Renal pelvis (tissue), 1 donor: ENCODE measurements at regions not wholly inside any gene's neighbourhood (a gene's known extent, or its start where the extent isn't known, plus 50 kb on each side); places are given as distances from the start of the nearest gene placed in this dataset.

ENCODE experiments used
- DNase-seq: peaks from one replicate; pipeline ENCODE4 v3.0.0-alpha.2; 2013

GRCh38 chr13:99893567-99893966, 78.0 kb downstream of the ZIC5 start:
- DNase-seq: no peak

- no peak for DNase-seq
Observed at GRCh38 chr13:99892866-99893504, 78.6 kb downstream of the ZIC5 start.

GRCh38 chr13:99892196-99892613, 79.4 kb downstream of the ZIC5 start:
- no peak for DNase-seq

- no peak for DNase-seq
Observed at GRCh38 chr13:99886706-99887105, 84.9 kb downstream of the ZIC5 start.

GRCh38 chr13:99884913-99885312, 86.7 kb downstream of the ZIC5 start:
- DNase-seq: no peak

- DNase-seq: no peak
Observed at GRCh38 chr13:99883805-99884204, 87.8 kb downstream of the ZIC5 start.

GRCh38 chr13:99878921-99879610, 92.5 kb downstream of the ZIC5 start:
- no peak for DNase-seq

GRCh38 chr13:99876651-99877050, 94.9 kb downstream of the ZIC5 start:
- DNase-seq: no peak

GRCh38 chr13:99875391-99875790, 96.2 kb downstream of the ZIC5 start:
- no peak for DNase-seq

GRCh38 chr13:99873832-99874430, 97.6 kb downstream of the ZIC5 start:
- no peak for DNase-seq

GRCh38 chr13:99873141-99873540, 98.4 kb downstream of the ZIC5 start:
- no peak for DNase-seq

GRCh38 chr13:99871249-99871898, 100.2 kb downstream of the ZIC5 start:
- no peak for DNase-seq

- no peak for DNase-seq
Observed at GRCh38 chr13:99870541-99870940, 101.0 kb downstream of the ZIC5 start.

- DNase-seq: no peak
Observed at GRCh38 chr13:99869830-99870229, 101.7 kb downstream of the ZIC5 start.

- no peak for DNase-seq
Observed at GRCh38 chr13:99868767-99869166, 102.8 kb downstream of the ZIC5 start.

GRCh38 chr13:99867535-99868257, 103.9 kb downstream of the ZIC5 start:
- no peak for DNase-seq

- DNase-seq: no peak
Observed at GRCh38 chr13:99866781-99867180, 104.8 kb downstream of the ZIC5 start.

- no peak for DNase-seq
Observed at GRCh38 chr13:99865420-99865930, 106.1 kb downstream of the ZIC5 start.

GRCh38 chr13:99864627-99864990, 107.0 kb downstream of the ZIC5 start:
- DNase-seq: no peak

GRCh38 chr13:99863789-99864626, 107.6 kb downstream of the ZIC5 start:
- no peak for DNase-seq

- DNase-seq: no peak
Observed at GRCh38 chr13:99862244-99862643, 109.3 kb downstream of the ZIC5 start.
